ENCODE measurements at regions not wholly inside any gene's neighbourhood (a gene's known extent, or its start where the extent isn't known, plus 50 kb on each side); places are given as distances from the start of the nearest gene placed in this dataset.
"Not testable (repeated sequence)": the region's sequence is repeated elsewhere in the genome, so short reads cannot be mapped to it uniquely, and the experiment has no call there.

- no peak for DNase-seq
Observed at GRCh38 chr21:16187603-16188301, 458.0 kb downstream of the USP25 start.

DNA sequence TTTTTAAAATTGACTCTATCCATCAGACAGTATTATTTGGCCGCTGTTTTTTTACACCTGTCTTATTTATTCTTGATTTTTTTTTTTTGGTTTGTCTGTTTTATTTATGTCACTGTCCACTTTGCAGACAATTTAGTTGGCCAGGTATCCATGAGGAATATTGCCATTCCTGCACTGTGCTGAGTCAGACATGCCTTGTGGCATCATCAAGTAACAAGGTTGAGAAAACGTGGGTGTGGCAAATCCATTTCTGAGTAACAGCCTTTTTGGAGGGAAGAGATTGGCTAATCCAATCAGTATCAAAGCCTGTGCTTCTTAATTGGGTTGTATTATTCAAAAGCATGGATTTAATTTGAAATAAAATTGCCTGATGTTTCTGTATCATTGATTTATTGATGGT lies 463.1 kb downstream of the USP25 start:
- no peak for DNase-seq

- DNase-seq, result no peak
Observed at GRCh38 chr21:16193496-16194094, 463.8 kb downstream of the USP25 start.

DNA sequence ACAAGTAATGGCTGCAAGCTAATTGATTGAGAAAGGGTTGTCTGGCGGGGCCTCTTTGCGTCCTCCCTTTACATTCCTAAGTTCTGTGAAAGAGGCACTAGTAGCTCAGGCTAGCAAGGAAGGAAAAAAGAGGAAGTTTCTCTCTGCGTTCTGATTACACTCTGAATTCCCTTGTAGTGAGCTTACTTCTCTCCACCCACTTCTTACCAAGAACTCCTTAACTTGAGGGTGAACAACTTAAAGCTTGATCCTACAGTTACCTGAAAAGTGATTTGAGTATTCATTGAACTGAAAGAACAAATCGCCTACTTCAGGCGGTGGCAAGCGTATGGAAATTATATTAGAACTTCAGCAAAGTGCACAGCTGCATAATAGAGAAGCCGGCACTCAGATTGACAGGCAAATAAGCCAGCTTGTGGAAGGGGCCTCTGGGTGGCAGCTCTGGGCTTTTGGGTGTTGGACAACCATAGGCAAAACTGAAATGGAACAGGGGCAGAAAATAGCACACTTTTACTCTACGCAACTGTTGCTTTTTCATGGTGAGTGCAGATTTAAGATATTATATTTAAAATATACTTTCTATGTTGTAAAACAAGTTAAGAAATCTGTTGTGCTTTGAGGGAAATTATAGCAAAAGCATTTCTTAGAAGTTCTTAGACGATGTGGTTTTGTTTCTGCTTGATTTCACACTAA lies 464.5 kb downstream of the USP25 start:
- peak; percentile 85 for DNase-seq

DNA sequence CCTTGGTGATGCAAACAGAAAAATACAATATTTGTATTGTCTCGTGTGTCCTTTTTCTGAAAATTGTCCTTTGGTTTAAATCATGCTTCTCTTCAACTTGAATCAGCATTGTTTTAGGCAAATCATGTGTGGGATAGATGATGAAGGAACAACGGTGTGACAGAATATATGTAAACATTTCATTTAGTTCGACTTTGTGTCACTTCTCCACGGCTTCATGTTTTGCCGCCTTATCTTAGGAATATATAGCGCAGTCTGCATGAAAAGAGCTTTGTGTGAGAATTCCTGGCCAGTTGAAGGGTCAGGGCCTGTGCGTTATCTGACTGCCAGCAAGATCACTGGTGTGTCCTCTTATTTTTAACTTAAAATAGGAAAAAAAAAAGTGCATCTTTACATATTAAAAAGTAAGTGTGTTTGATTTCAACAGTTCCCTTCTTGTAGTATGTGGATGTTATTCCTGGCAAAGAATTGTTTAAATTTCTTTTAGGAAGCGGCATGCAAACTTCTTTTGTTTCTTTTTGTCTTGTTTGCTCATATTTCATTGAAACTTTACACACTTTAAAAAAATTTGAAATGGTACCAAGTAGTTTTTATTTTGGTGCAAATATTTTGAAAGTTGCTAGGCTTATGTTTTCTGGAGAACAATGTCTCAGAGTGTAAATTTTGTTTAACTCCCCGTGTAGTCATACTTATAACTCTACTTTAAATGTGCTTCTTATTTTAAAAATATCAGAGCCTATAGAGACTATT lies 465.2 kb downstream of the USP25 start:
- DNase-seq, result peak; percentile 53

DNA sequence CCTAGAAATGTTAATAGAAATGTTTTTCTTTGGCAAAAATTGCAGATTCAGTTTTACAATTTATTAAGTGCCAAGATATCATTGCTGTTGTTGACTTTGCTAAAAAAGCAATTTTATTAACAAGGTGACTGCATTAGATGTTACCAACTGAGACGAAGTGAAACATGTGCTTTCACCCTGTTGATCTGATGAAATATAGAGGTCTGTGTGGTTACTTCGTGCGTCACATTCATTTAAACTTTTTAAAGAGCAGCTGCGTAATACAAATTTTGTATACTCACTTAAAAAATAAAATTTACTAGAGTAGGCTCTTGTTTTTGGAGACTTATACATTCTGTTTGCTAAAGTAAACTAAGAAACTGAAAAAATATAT lies 465.7 kb downstream of the USP25 start:
- no peak for DNase-seq

GRCh38 chr21:16196001-16196400 lies 466.2 kb downstream of the USP25 start:
- no peak for DNase-seq

DNA sequence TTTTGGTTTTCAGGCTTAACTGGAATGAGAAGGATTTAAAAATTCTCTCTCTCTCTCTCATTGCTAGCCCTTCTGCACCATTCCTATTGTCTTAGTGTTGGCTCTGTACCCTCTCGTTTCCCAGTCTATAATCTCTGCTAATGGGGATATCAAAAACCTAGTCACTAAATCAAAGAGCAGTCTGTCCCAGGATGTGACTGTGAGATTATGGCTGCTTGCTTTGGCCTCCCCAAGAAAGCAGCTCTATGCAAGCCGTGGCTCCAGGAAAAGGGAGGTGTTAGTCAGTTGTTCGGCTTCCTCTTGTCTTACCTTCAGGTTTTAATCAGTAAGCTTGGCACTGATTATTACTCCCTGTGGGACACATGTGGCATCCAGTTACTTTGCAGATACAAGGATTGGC lies 468.8 kb downstream of the USP25 start:
- DNase-seq, result no peak

DNA sequence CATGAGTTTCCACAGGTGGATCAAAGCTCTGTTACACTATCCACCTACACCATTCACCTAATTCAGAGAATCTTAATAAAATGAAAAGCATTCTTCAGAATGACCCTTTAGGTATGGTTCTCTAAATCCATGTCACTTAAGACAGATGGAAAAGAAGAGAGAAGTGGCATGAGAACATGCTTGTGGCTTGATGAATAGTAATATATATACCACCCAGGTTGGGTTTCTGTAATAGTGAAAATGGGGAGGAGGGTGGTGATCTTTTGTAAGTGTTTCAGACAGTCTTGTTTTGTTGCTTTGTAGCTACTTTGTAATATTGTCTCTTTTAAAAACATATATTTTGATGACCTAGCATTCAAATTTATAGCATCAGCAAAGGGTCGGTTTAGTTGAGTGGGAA lies 469.8 kb downstream of the USP25 start:
- no peak for DNase-seq

DNA sequence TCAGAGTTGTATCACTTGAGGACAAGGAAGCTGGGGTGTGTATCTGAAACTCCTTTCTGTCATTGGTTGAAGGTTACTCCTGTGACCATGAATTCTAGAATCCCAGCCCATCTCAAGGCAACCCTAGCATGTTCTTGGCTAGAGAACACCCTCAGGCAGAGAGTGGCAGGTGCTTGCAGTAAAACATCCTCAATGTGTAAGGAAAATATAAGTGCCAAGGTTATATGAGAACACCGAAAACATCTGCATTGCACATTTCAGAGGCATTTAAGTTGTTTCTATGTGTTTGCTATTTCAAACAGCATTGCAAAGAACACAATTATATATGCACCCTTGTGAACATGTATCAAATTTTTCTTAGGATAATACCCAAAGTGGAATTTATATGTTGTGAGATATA lies 471.9 kb downstream of the USP25 start:
- DNase-seq, result no peak

DNA sequence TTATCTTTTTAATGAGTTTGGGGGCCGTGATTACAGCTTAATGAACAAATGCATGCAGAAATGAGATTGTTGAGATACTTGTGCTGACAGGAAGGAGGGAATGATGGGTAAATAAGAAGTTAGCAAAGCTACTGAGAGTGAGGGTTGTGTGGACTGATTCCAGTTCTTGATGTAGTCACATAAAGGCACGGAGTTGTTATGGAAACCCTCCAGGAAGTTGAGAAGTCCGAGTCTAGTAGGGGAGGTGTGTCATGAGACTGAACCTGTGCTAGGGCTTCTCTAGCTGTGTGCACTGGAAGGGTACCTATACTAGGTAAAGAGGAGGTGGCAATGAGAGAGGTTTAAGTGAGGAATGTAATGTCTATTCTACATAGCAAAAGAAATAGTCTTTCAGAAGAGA lies 475.7 kb downstream of the USP25 start:
- no peak for DNase-seq

GRCh38 chr21:16211339-16212303 lies 481.8 kb downstream of the USP25 start:
- no peak for DNase-seq

DNA sequence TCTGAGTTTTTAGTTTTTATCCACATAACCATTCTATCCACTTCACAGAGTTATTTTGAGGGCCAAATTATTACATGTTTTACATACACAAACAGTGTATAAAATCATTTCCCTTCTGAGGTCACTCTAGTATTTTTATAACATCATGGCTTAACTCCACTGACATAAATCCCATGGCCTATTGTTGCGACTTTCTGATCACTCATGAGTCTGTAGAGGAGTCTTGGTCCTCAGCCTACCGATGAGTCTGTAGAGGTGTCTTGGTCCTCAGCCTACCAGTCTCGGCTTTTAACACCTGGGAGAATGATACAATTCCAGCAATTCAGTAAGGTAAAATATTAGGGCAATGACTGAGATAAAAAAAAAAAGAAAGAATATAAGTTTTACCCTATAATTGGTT lies 483.7 kb downstream of the USP25 start:
- no peak for DNase-seq

DNA sequence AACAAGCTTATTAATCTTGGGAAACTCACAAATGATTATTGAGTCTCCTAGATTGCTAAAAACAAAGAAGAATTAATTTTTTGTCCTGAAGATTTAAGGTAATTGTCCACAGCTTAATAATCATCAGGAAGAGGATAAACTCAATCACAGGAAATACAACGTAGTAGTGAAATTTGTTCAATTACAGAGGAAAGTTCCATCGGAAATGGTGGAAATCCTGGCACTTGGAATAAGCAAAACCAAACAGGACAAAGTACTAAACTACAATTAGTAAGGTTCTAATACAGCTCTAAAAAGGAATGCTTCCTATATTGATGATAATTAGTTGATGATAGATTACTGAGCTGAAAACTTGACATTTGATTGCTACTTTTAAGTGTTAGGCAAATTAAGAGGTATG lies 485.4 kb downstream of the USP25 start:
- no peak for DNase-seq

- DNase-seq, result no peak
Observed at GRCh38 chr21:16215663-16216183, 485.9 kb downstream of the USP25 start.

DNA sequence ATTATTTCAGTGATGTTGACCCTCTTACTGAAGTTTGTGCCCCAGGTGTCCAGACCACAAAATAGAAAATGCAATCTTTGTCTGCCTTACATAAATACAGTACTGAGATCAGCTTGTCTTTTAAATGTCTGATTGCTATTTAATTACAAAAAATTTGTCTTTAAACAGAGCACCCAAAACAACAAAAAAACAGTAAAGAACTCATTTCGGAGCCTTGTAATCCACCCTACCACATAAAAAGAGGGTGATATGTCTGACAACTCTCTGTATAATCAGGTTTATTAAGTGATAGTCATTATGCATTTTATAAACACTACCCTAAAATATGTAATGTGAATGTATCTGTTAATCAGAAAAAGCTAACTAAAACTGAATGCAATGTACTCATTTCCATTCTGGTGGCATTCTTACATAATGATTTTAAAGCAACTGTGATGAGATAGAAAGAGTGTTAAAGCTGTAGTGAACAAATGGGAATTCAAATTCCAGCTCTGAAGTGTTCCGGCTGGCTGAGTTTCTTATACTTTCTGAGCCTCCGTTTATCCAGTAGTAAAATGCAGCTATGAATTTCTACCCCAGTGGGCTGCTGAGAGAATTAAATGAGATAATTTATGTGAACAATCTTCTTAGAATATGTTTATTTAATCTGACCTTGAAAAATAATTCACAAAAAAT lies 486.6 kb downstream of the USP25 start:
- no peak for DNase-seq

- DNase-seq, result no peak
Observed at GRCh38 chr21:16218682-16219343, 489.0 kb downstream of the USP25 start.

DNA sequence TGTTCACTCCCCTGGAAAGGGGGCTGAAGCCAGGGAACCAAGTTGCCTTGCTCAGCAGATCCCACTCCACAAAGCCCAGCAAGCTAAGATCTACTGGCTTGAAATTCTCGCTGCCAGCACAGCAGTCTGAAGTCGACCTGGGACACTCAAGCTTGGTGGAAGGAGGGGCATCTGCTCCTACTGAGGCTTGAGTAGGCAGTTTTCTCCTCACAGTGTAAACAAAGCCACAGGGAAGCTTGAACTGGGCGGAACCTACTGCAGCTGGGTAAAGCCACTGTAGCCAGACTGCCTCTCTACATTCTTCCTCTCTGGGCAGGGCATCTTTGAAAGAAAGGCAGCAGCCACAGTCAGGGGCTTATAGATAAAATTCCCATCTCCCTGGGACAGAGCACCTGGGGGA lies 495.0 kb downstream of the USP25 start:
- DNase-seq, result not testable (repeated sequence)

- DNase-seq, result no peak
Observed at GRCh38 chr21:16239659-16240265, 510.0 kb downstream of the USP25 start.

- DNase-seq, result no peak
Observed at GRCh38 chr21:16241016-16241415, 511.2 kb downstream of the USP25 start.
